ENCODE measurements at regions not wholly inside any gene's neighbourhood (a gene's known extent, or its start where the extent isn't known, plus 50 kb on each side); places are given as distances from the start of the nearest gene placed in this dataset.

GRCh38 chr2:60329225-60329624 lies 224.2 kb downstream of the BCL11A start:
- Histone ChIP-seq H3K36me3 (ENCODE audit: control insufficient read depth in 2 of 4, insufficient read depth in 4 of 4, low read length in 3 of 4) (no peaks in the 10 kb centered on the region), H3K79me2 (ENCODE audit: control insufficient read depth in 1 of 2, insufficient read depth in 2 of 2, low read length in 2 of 2) (no peaks in the 10 kb centered on the region), H3K23me2 (ENCODE audit: low read depth, low read length) (no peaks in the 10 kb centered on the region), H4K20me1 (replicated peaks in 1 of 2; ENCODE audit: control insufficient read depth in 1 of 2, insufficient read depth in 2 of 2, low read length in 2 of 2) (no peaks in the 10 kb centered on the region), H3K18ac (ENCODE audit: extremely low read depth, low read length) (no peak overlapping the region), H2BK120ac (replicated peaks; ENCODE audit: low read depth, low read length) (no peak overlapping the region), H3K9me3 (ENCODE audit: insufficient read depth in 2 of 2, low read depth in 1 of 2, low read length in 1 of 2) (no peaks in the 10 kb centered on the region), H3K4me2 (ENCODE audit: insufficient read depth in 1 of 2, low read depth in 2 of 2, low read length in 2 of 2) (no peak overlapping the region), H3K79me1 (ENCODE audit: low read depth, low read length) (no peaks in the 10 kb centered on the region), H3K14ac (ENCODE audit: insufficient read length) (no peak overlapping the region), H3K4me1 (replicated peaks in 1 of 4; ENCODE audit: control insufficient read depth in 3 of 4, insufficient read depth in 4 of 4, low read length in 3 of 4) (no peaks in the 10 kb centered on the region), H3K9ac (replicated peaks in 1 of 4; ENCODE audit: extremely low read depth in 1 of 4, low read depth in 3 of 4, low read length in 3 of 4) (no peak overlapping the region), H2BK5ac (ENCODE audit: low read depth, low read length) (no peak overlapping the region), H3K56ac (replicated peaks; ENCODE audit: insufficient read length, low read depth, low read length) (no peak overlapping the region), H4K91ac (replicated peaks; ENCODE audit: insufficient read length, low read length) (no peak overlapping the region), H3K23ac (ENCODE audit: insufficient read length) (no peak overlapping the region), H3K27me3 (replicated peaks in 1 of 4; ENCODE audit: control insufficient read depth in 3 of 4, extremely low read depth in 1 of 4, insufficient read depth in 3 of 4, low read length in 3 of 4) (no peaks in the 10 kb centered on the region), H3K4me3 (ENCODE audit: extremely low read depth in 1 of 4, insufficient read depth in 2 of 4, low read depth in 3 of 4, low read length in 4 of 4) (no peak overlapping the region), H3K27ac (ENCODE audit: low read depth, low read length) (no peak overlapping the region), H3K4ac (replicated peaks; ENCODE audit: insufficient read length, low read depth, low read length) (no peak overlapping the region), H2BK12ac (ENCODE audit: low read depth, low read length) (no peak overlapping the region), H4K5ac (ENCODE audit: insufficient read length, low read depth, low read length) (no peak overlapping the region), H2AFZ (ENCODE audit: low read length) (no peak overlapping the region), H2AK5ac (ENCODE audit: low read depth, low read length) (no peak overlapping the region), H2BK15ac (ENCODE audit: low read length) (no peak overlapping the region), H2BK20ac (ENCODE audit: low read length) (no peak overlapping the region), H4K8ac (ENCODE audit: extremely low read depth, insufficient read depth, low read length) (no peak overlapping the region)
- WGBS, 2 experiments (ENCODE audit: extremely low coverage in 1 of 2, insufficient coverage in 1 of 2, insufficient read length in 1 of 2, insufficient replicate concordance in 2 of 2, low coverage in 1 of 2, low lambda C conversion rate in 2 of 2, missing lambda C conversion rate in 1 of 2), result 89% methylated on average over 3 of the region's 3 CpGs; no CpG with 5 or more reads in 1 of the 2 experiments
- FAIRE-seq (no peak), DNase-seq (ENCODE audit: low read depth in 1 of 2, low spot score in 2 of 2) (no peak)
- CTCF ChIA-PET (ENCODE audit: partially characterized antibody), result no interaction called here
- POLR2A ChIA-PET (ENCODE audit: partially characterized antibody), result no interaction called here
- no peak for TF ChIP-seq GTF2F1 (IDR thresholded peaks at IDR 0.05; ENCODE audit: borderline replicate concordance, low read depth, low read length)
- no peak for TF ChIP-seq KDM1A (IDR thresholded peaks at IDR 0.05; ENCODE audit: borderline replicate concordance, low read length)
- TF ChIP-seq HDAC2 (IDR thresholded peaks at IDR 0.05; ENCODE audit: borderline replicate concordance in 1 of 2, low read depth in 2 of 2, low read length in 2 of 2), result no peak
- no peak for TF ChIP-seq E2F6 (IDR thresholded peaks at IDR 0.05)
- no peak for TF ChIP-seq ASH2L (IDR thresholded peaks at IDR 0.05; ENCODE audit: low read length)
- TF ChIP-seq ATF2 (IDR thresholded peaks at IDR 0.05; ENCODE audit: low read length), result no peak
- no peak for TF ChIP-seq POLR2A (IDR thresholded peaks at IDR 0.05; ENCODE audit: control extremely low read depth in 1 of 2, low read depth in 2 of 2, low read length in 2 of 2)
- no peak for TF ChIP-seq USF2 (IDR thresholded peaks at IDR 0.05; ENCODE audit: low read length)
- no peak for TF ChIP-seq SIRT6 (IDR thresholded peaks at IDR 0.05; ENCODE audit: low read length)
- no peak for TF ChIP-seq RAD21 (IDR thresholded peaks at IDR 0.05 in 1 of 2, conservative IDR thresholded peaks at IDR 0.05 in 1 of 2; ENCODE audit: low read depth in 2 of 2, low read length in 2 of 2)
- no peak for TF ChIP-seq RXRA (IDR thresholded peaks at IDR 0.05; ENCODE audit: insufficient read depth, low read depth, low read length)
